ENCODE measurements at regions not wholly inside any gene's neighbourhood (a gene's known extent, or its start where the extent isn't known, plus 50 kb on each side); places are given as distances from the start of the nearest gene placed in this dataset.

- Histone ChIP-seq H3K27ac (ENCODE audit: low read depth, low read length) (no peak overlapping the region), H3K4me3 (ENCODE audit: low read length) (no peak overlapping the region), H3K9ac (ENCODE audit: low read length) (no peak overlapping the region), H3K27me3 (ENCODE audit: control insufficient read depth, insufficient read depth, low read length) (no peaks in the 10 kb centered on the region), H3K36me3 (ENCODE audit: control insufficient read depth, insufficient read depth, low read length) (no peaks in the 10 kb centered on the region), H3K4me1 (ENCODE audit: control insufficient read depth, insufficient read depth, low read length) (no peaks in the 10 kb centered on the region)
Measured at GRCh38 chr2:2719781-2720180, 388.7 kb upstream of the MYT1L start.

GRCh38 chr2:2719015-2719414 is 387.9 kb upstream of the MYT1L start:
- no peaks in the 10 kb centered on the region for H3K4me1 ChIP-seq (ENCODE audit: control insufficient read depth, insufficient read depth, low read length)
- no peak overlapping the region for H3K9ac ChIP-seq (ENCODE audit: low read length)
- no peaks in the 10 kb centered on the region for H3K27me3 ChIP-seq (ENCODE audit: control insufficient read depth, insufficient read depth, low read length)
- H3K27ac ChIP-seq (ENCODE audit: low read depth, low read length): no peak overlapping the region
- no peaks in the 10 kb centered on the region for H3K36me3 ChIP-seq (ENCODE audit: control insufficient read depth, insufficient read depth, low read length)
- no peak overlapping the region for H3K4me3 ChIP-seq (ENCODE audit: low read length)

- H3K36me3 ChIP-seq (ENCODE audit: control insufficient read depth, insufficient read depth, low read length): no peaks in the 10 kb centered on the region
- H3K27me3 ChIP-seq (ENCODE audit: control insufficient read depth, insufficient read depth, low read length): no peaks in the 10 kb centered on the region
- no peak overlapping the region for H3K4me3 ChIP-seq (ENCODE audit: low read length)
- H3K4me1 ChIP-seq (ENCODE audit: control insufficient read depth, insufficient read depth, low read length): no peaks in the 10 kb centered on the region
- H3K27ac ChIP-seq (ENCODE audit: low read depth, low read length): no peak overlapping the region
- no peak overlapping the region for H3K9ac ChIP-seq (ENCODE audit: low read length)
Measured at GRCh38 chr2:2717406-2717805, 386.3 kb upstream of the MYT1L start.

GRCh38 chr2:2716771-2717170 is 385.7 kb upstream of the MYT1L start:
- H3K36me3 ChIP-seq (ENCODE audit: control insufficient read depth, insufficient read depth, low read length): no peaks in the 10 kb centered on the region
- H3K27me3 ChIP-seq (ENCODE audit: control insufficient read depth, insufficient read depth, low read length): no peaks in the 10 kb centered on the region
- H3K27ac ChIP-seq (ENCODE audit: low read depth, low read length): no peak overlapping the region
- no peaks in the 10 kb centered on the region for H3K4me1 ChIP-seq (ENCODE audit: control insufficient read depth, insufficient read depth, low read length)
- no peak overlapping the region for H3K9ac ChIP-seq (ENCODE audit: low read length)
- H3K4me3 ChIP-seq (ENCODE audit: low read length): no peak overlapping the region

- no peak overlapping the region for H3K27ac ChIP-seq (ENCODE audit: low read depth, low read length)
Measured at GRCh38 chr2:2715036-2715818, 384.2 kb upstream of the MYT1L start.

GRCh38 chr2:2714408-2714807 is 383.3 kb upstream of the MYT1L start:
- no peak overlapping the region for H3K27ac ChIP-seq (ENCODE audit: low read depth, low read length)
- H3K27me3 ChIP-seq (ENCODE audit: control insufficient read depth, insufficient read depth, low read length): no peaks in the 10 kb centered on the region
- no peak overlapping the region for H3K9ac ChIP-seq (ENCODE audit: low read length)
- no peak overlapping the region for H3K4me3 ChIP-seq (ENCODE audit: low read length)
- H3K36me3 ChIP-seq (ENCODE audit: control insufficient read depth, insufficient read depth, low read length): no peaks in the 10 kb centered on the region
- H3K4me1 ChIP-seq (ENCODE audit: control insufficient read depth, insufficient read depth, low read length): no peaks in the 10 kb centered on the region

More at GRCh38 chr2:2715036-2715818, 384.2 kb upstream of the MYT1L start:
- no peaks in the 10 kb centered on the region for H3K4me1 ChIP-seq (ENCODE audit: control insufficient read depth, insufficient read depth, low read length)
- H3K4me3 ChIP-seq (ENCODE audit: low read length): no peak overlapping the region
- H3K36me3 ChIP-seq (ENCODE audit: control insufficient read depth, insufficient read depth, low read length): no peaks in the 10 kb centered on the region
- no peaks in the 10 kb centered on the region for H3K27me3 ChIP-seq (ENCODE audit: control insufficient read depth, insufficient read depth, low read length)
- no peak overlapping the region for H3K9ac ChIP-seq (ENCODE audit: low read length)

GRCh38 chr2:2709431-2709770 is 378.3 kb upstream of the MYT1L start:
- no peak overlapping the region for H3K9ac ChIP-seq (ENCODE audit: low read length)
- H3K4me1 ChIP-seq (ENCODE audit: control insufficient read depth, insufficient read depth, low read length): no peaks in the 10 kb centered on the region
- no peak overlapping the region for H3K27ac ChIP-seq (ENCODE audit: low read depth, low read length)
- no peak overlapping the region for H3K4me3 ChIP-seq (ENCODE audit: low read length)
- H3K27me3 ChIP-seq (ENCODE audit: control insufficient read depth, insufficient read depth, low read length): peaks cover 2% of the 10 kb centered on the region
- no peaks in the 10 kb centered on the region for H3K36me3 ChIP-seq (ENCODE audit: control insufficient read depth, insufficient read depth, low read length)

GRCh38 chr2:2708575-2709430 is 377.7 kb upstream of the MYT1L start:
- peaks cover 2% of the 10 kb centered on the region for H3K27me3 ChIP-seq (ENCODE audit: control insufficient read depth, insufficient read depth, low read length)

GRCh38 chr2:2707206-2707991 is 376.3 kb upstream of the MYT1L start:
- H3K27ac ChIP-seq (ENCODE audit: low read depth, low read length): no peak overlapping the region
- H3K4me3 ChIP-seq (ENCODE audit: low read length): no peak overlapping the region
- no peaks in the 10 kb centered on the region for H3K4me1 ChIP-seq (ENCODE audit: control insufficient read depth, insufficient read depth, low read length)
- no peak overlapping the region for H3K9ac ChIP-seq (ENCODE audit: low read length)
- H3K36me3 ChIP-seq (ENCODE audit: control insufficient read depth, insufficient read depth, low read length): no peaks in the 10 kb centered on the region
- H3K27me3 ChIP-seq (ENCODE audit: control insufficient read depth, insufficient read depth, low read length): peaks cover 2% of the 10 kb centered on the region

More at GRCh38 chr2:2708575-2709430, 377.7 kb upstream of the MYT1L start:
- H3K27ac ChIP-seq (ENCODE audit: low read depth, low read length): no peak overlapping the region
- H3K4me1 ChIP-seq (ENCODE audit: control insufficient read depth, insufficient read depth, low read length): no peaks in the 10 kb centered on the region
- H3K9ac ChIP-seq (ENCODE audit: low read length): no peak overlapping the region
- H3K36me3 ChIP-seq (ENCODE audit: control insufficient read depth, insufficient read depth, low read length): no peaks in the 10 kb centered on the region
- H3K4me3 ChIP-seq (ENCODE audit: low read length): no peak overlapping the region

GRCh38 chr2:2706306-2706705 is 375.2 kb upstream of the MYT1L start:
- H3K4me3 ChIP-seq (ENCODE audit: low read length): no peak overlapping the region
- no peaks in the 10 kb centered on the region for H3K36me3 ChIP-seq (ENCODE audit: control insufficient read depth, insufficient read depth, low read length)
- no peak overlapping the region for H3K27ac ChIP-seq (ENCODE audit: low read depth, low read length)
- peaks cover 2% of the 10 kb centered on the region for H3K27me3 ChIP-seq (ENCODE audit: control insufficient read depth, insufficient read depth, low read length)
- H3K4me1 ChIP-seq (ENCODE audit: control insufficient read depth, insufficient read depth, low read length): no peaks in the 10 kb centered on the region
- no peak overlapping the region for H3K9ac ChIP-seq (ENCODE audit: low read length)

- H3K4me1 ChIP-seq (ENCODE audit: control insufficient read depth, insufficient read depth, low read length): no peaks in the 10 kb centered on the region
- no peak overlapping the region for H3K27ac ChIP-seq (ENCODE audit: low read depth, low read length)
- no peaks in the 10 kb centered on the region for H3K36me3 ChIP-seq (ENCODE audit: control insufficient read depth, insufficient read depth, low read length)
- no peak overlapping the region for H3K9ac ChIP-seq (ENCODE audit: low read length)
- H3K4me3 ChIP-seq (ENCODE audit: low read length): no peak overlapping the region
- peaks cover 2% of the 10 kb centered on the region for H3K27me3 ChIP-seq (ENCODE audit: control insufficient read depth, insufficient read depth, low read length)
Measured at GRCh38 chr2:2705871-2706270, 374.8 kb upstream of the MYT1L start.

- Histone ChIP-seq H3K36me3 (ENCODE audit: control insufficient read depth, insufficient read depth, low read length) (no peaks in the 10 kb centered on the region), H3K27ac (ENCODE audit: low read depth, low read length) (no peak overlapping the region), H3K4me1 (ENCODE audit: control insufficient read depth, insufficient read depth, low read length) (no peaks in the 10 kb centered on the region), H3K9ac (ENCODE audit: low read length) (no peak overlapping the region), H3K4me3 (ENCODE audit: low read length) (no peak overlapping the region), H3K27me3 (ENCODE audit: control insufficient read depth, insufficient read depth, low read length) (peaks cover 2% of the 10 kb centered on the region)
Measured at GRCh38 chr2:2704428-2705090, 373.5 kb upstream of the MYT1L start.
